Fibroblast of the aortic adventitia (primary cell): ENCODE measurements at regions not wholly inside any gene's neighbourhood (a gene's known extent, or its start where the extent isn't known, plus 50 kb on each side); places are given as distances from the start of the nearest gene placed in this dataset.

ENCODE experiments used
- DNase-seq: peaks from one replicate; pipeline ENCODE4 v3.0.0-alpha.2; 2010; ENCODE audit warnings: low read depth
- H3K4me3 ChIP-seq: 2 replicates; pipeline ENCODE4 v1.5.1; 2011; ENCODE audit warnings: low read depth, mild to moderate bottlenecking, control low read depth, low read length, moderate library complexity
- CTCF ChIP-seq: IDR thresholded peaks from 2 replicates; pipeline ENCODE4 v1.5.1; 2011; ENCODE audit warnings: mild to moderate bottlenecking, low read length, control low read depth, inconsistent platforms; ENCODE audit not compliant: insufficient read depth

- no peak for TF ChIP-seq CTCF
Observed at GRCh38 chr3:178310949-178311348, 225.3 kb upstream of the KCNMB2 start.

GRCh38 chr3:178313716-178314115 lies 222.5 kb upstream of the KCNMB2 start:
- DNase-seq = no peak
- TF ChIP-seq CTCF = no peak
- no peak overlapping the region for H3K4me3 ChIP-seq

More at GRCh38 chr3:178310949-178311348, 225.3 kb upstream of the KCNMB2 start:
- no peak for DNase-seq
- H3K4me3 ChIP-seq = no peak overlapping the region

GRCh38 chr3:178318340-178318739 lies 217.9 kb upstream of the KCNMB2 start:
- H3K4me3 ChIP-seq = no peak overlapping the region
- TF ChIP-seq CTCF = no peak
- DNase-seq = no peak

- no peak overlapping the region for H3K4me3 ChIP-seq
- DNase-seq = no peak
Observed at GRCh38 chr3:178318941-178319816, 217.1 kb upstream of the KCNMB2 start.

GRCh38 chr3:178320456-178321351 lies 215.5 kb upstream of the KCNMB2 start:
- TF ChIP-seq CTCF = peak; percentile 17
- peak; percentile 79 for DNase-seq
- no peak overlapping the region for H3K4me3 ChIP-seq

More at GRCh38 chr3:178318941-178319816, 217.1 kb upstream of the KCNMB2 start:
- no peak for TF ChIP-seq CTCF

GRCh38 chr3:178324356-178324755 lies 211.9 kb upstream of the KCNMB2 start:
- H3K4me3 ChIP-seq = no peak overlapping the region
- no peak for TF ChIP-seq CTCF
- no peak for DNase-seq
